Neural progenitor cell (in vitro differentiated cells): ENCODE measurements at regions not wholly inside any gene's neighbourhood (a gene's known extent, or its start where the extent isn't known, plus 50 kb on each side); places are given as distances from the start of the nearest gene placed in this dataset.

ENCODE experiments used
- DNase-seq: peaks from one replicate; pipeline ENCODE4 v3.0.0-alpha.2; 2016; ENCODE audit warnings: low spot score
- H2AFZ ChIP-seq: fragments of 200-600 bp; sonication (generic); replicated peaks from 2 replicates; pipeline ENCODE4 v1.6.1; 2016; ENCODE audit warnings: antibody characterized with exemption
- H3F3A ChIP-seq: fragments of 200-600 bp; sonication (generic); 2 replicates; pipeline ENCODE4 v1.6.1; 2016; ENCODE audit warnings: antibody characterized with exemption, low read depth
- H3K27ac ChIP-seq: fragments of 200-600 bp; sonication (generic); 2 replicates; pipeline ENCODE4 v1.5.1; 2016; ENCODE audit warnings: mild to moderate bottlenecking
- H3K27me3 ChIP-seq: fragments of 200-600 bp; sonication (generic); 2 replicates; pipeline ENCODE4 v1.6.1; 2016; ENCODE audit warnings: mild to moderate bottlenecking, moderate library complexity
- H3K36me3 ChIP-seq: fragments of 200-600 bp; sonication (generic); 2 replicates; pipeline ENCODE4 v1.5.1; 2016
- H3K4me1 ChIP-seq: fragments of 200-600 bp; sonication (generic); 2 replicates; pipeline ENCODE4 v1.6.1; 2016; ENCODE audit warnings: mixed run types
- H3K4me2 ChIP-seq: fragments of 200-600 bp; sonication (generic); 2 replicates; pipeline ENCODE4 v1.6.1; 2016
- H3K4me3 ChIP-seq: fragments of 200-600 bp; sonication (generic); 2 replicates; pipeline ENCODE4 v1.5.1; 2016
- H3K79me2 ChIP-seq: fragments of 200-600 bp; sonication (generic); 2 replicates; pipeline ENCODE4 v1.6.1; 2016; ENCODE audit warnings: low read depth
- H3K9ac ChIP-seq: fragments of 200-600 bp; sonication (generic); 2 replicates; pipeline ENCODE4 v1.6.1; 2016
- H3K9me3 ChIP-seq: fragments of 200-600 bp; sonication (generic); 2 replicates; pipeline ENCODE4 v1.5.1; 2016; ENCODE audit warnings: low read depth
- H4K20me1 ChIP-seq: fragments of 200-600 bp; sonication (generic); 2 replicates; pipeline ENCODE4 v1.6.1; 2016; ENCODE audit warnings: low read depth
- H3K27ac Mint-ChIP-seq: 3 replicates; pipeline ENCODE4 v1.8.0; 2021; ENCODE audit warnings: mixed read lengths
- H3K27me3 Mint-ChIP-seq: 2 replicates; pipeline ENCODE4 v1.8.0; 2022; ENCODE audit warnings: low read depth, mild to moderate bottlenecking, inconsistent platforms, moderate library complexity, mixed read lengths; ENCODE audit not compliant: insufficient read depth
- H3K36me3 Mint-ChIP-seq: 3 replicates; pipeline ENCODE4 v1.8.0; 2021; ENCODE audit warnings: mixed read lengths
- H3K4me1 Mint-ChIP-seq: 3 replicates; pipeline ENCODE4 v1.8.0; 2021; ENCODE audit warnings: mixed read lengths
- H3K4me3 Mint-ChIP-seq: 3 replicates; pipeline ENCODE4 v1.8.0; 2021; ENCODE audit warnings: mild to moderate bottlenecking, moderate library complexity, mixed read lengths
- H3K9me3 Mint-ChIP-seq: 3 replicates; pipeline ENCODE4 v1.8.0; 2020; ENCODE audit warnings: mixed read lengths
- EZH2 ChIP-seq: fragments of 200-600 bp; sonication (generic); IDR thresholded peaks from 2 replicates; pipeline ENCODE4 v1.6.1; 2017; ENCODE audit warnings: antibody characterized with exemption, mild to moderate bottlenecking, moderate library complexity
- EZH2phosphoT487 ChIP-seq: fragments of 200-600 bp; sonication (generic); IDR thresholded peaks from 2 replicates; pipeline ENCODE4 v1.6.1; 2017; ENCODE audit warnings: antibody characterized with exemption
- TF ChIP-seq, protein P1 (sequence below): fragments of 200-600 bp; sonication (generic); IDR thresholded peaks from 2 replicates; pipeline ENCODE4 v1.5.1; 2017; ENCODE audit warnings: antibody characterized with exemption, mild to moderate bottlenecking

DNA sequence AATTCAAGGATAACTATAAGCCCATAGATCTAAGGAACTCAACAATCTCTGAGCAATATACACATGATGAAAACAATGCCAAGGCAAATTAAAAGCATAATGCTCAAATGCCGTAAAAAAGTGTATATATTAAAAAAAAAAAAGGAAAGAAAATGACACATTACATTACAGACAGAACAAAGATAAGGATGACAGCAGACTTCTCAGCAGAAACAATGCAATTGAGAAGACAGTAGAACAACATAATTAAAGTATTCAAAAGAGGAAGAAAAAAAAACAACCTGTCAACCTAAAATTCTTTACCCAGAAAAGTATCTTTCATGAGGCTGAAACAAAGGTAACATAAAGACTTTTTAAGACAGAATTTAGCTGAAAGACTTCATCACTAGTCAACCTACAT is 591.7 kb downstream of the ZNF608 start:
- no peaks in the 10 kb centered on the region for H3K27me3 ChIP-seq
- peaks cover 6% of the 10 kb centered on the region for H3K36me3 Mint-ChIP-seq
- H3K27ac ChIP-seq = no peak overlapping the region
- H3K9me3 Mint-ChIP-seq = peaks cover 55% of the 10 kb centered on the region
- no peak overlapping the region for H3K27ac Mint-ChIP-seq
- H3K4me2 ChIP-seq = no peak overlapping the region
- no peaks in the 10 kb centered on the region for H3K4me1 ChIP-seq
- H3K9ac ChIP-seq = no peak overlapping the region
- H3K27me3 Mint-ChIP-seq = no peaks in the 10 kb centered on the region
- H3K36me3 ChIP-seq = no peaks in the 10 kb centered on the region
- H3K4me3 Mint-ChIP-seq = no peak overlapping the region
- no peaks in the 10 kb centered on the region for H3F3A ChIP-seq
- no peak overlapping the region for H2AFZ ChIP-seq
- peaks cover 9% of the 10 kb centered on the region for H3K9me3 ChIP-seq
- H3K4me1 Mint-ChIP-seq = no peaks in the 10 kb centered on the region
- H3K4me3 ChIP-seq = no peak overlapping the region
- H4K20me1 ChIP-seq = no peaks in the 10 kb centered on the region
- H3K79me2 ChIP-seq = no peaks in the 10 kb centered on the region
- TF ChIP-seq EZH2 (no peak), EZH2phosphoT487 (no peak)
- TF ChIP-seq, protein P1, sequence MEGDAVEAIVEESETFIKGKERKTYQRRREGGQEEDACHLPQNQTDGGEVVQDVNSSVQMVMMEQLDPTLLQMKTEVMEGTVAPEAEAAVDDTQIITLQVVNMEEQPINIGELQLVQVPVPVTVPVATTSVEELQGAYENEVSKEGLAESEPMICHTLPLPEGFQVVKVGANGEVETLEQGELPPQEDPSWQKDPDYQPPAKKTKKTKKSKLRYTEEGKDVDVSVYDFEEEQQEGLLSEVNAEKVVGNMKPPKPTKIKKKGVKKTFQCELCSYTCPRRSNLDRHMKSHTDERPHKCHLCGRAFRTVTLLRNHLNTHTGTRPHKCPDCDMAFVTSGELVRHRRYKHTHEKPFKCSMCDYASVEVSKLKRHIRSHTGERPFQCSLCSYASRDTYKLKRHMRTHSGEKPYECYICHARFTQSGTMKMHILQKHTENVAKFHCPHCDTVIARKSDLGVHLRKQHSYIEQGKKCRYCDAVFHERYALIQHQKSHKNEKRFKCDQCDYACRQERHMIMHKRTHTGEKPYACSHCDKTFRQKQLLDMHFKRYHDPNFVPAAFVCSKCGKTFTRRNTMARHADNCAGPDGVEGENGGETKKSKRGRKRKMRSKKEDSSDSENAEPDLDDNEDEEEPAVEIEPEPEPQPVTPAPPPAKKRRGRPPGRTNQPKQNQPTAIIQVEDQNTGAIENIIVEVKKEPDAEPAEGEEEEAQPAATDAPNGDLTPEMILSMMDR = no peak
- DNase-seq = no peak

DNA sequence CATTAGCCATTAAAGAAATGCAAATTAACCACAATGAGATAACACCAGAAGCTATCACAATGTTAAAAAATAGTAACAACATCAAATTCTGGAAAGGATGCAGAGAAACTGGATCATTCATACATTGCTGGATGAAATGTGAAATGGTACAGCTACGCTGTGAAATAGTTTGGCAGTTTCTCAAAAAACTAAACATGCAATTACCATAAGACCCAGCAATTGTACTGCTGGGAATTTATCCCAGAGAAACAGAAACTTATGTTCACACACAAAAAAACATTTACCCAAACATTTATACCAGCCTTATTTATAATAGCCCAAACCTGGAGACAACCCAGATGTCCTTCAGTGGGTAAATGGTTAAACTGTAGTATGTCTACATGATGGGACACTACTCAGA is 592.9 kb downstream of the ZNF608 start:
- H3F3A ChIP-seq = no peaks in the 10 kb centered on the region
- no peak overlapping the region for H2AFZ ChIP-seq
- H3K27ac ChIP-seq = no peak overlapping the region
- H3K9ac ChIP-seq = no peak overlapping the region
- no peak for DNase-seq
- no peak overlapping the region for H3K27ac Mint-ChIP-seq
- no peaks in the 10 kb centered on the region for H3K27me3 Mint-ChIP-seq
- H3K4me2 ChIP-seq = no peak overlapping the region
- H3K4me1 Mint-ChIP-seq = no peaks in the 10 kb centered on the region
- no peak overlapping the region for H3K4me3 Mint-ChIP-seq
- H3K4me1 ChIP-seq = no peaks in the 10 kb centered on the region
- peaks cover 9% of the 10 kb centered on the region for H3K9me3 ChIP-seq
- no peaks in the 10 kb centered on the region for H3K79me2 ChIP-seq
- H3K27me3 ChIP-seq = no peaks in the 10 kb centered on the region
- no peaks in the 10 kb centered on the region for H3K36me3 ChIP-seq
- peaks cover 6% of the 10 kb centered on the region for H3K36me3 Mint-ChIP-seq
- TF ChIP-seq EZH2 = no peak
- TF ChIP-seq, protein P1 = no peak
- no peak for TF ChIP-seq EZH2phosphoT487
- H4K20me1 ChIP-seq = no peaks in the 10 kb centered on the region
- H3K9me3 Mint-ChIP-seq = peaks cover 62% of the 10 kb centered on the region
- no peak overlapping the region for H3K4me3 ChIP-seq

DNA sequence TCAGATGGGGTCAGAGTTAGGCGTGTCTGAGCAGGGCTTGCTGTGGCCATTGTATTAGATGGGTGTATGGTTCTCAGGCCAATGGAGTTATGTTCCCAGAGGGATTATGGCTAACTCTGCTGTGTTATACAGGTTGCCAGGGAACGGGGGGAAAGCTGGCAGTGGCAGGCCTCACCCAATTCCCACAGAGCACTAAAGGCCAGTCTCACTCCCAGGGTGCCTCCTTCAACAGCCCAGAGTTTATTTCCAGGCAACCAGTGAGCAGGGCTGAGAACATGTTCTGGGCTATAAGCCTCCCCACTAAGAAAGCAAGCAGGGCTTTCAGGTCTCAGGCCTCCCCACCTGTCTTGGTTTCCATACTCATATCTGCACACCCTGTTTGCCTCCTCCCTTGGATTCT is 597.9 kb downstream of the ZNF608 start:
- TF ChIP-seq EZH2 (no peak), EZH2phosphoT487 (no peak)
- TF ChIP-seq, protein P1 = no peak
- no peak overlapping the region for H3K4me3 ChIP-seq
- H3K4me3 Mint-ChIP-seq = no peak overlapping the region
- peaks cover 3% of the 10 kb centered on the region for H3K36me3 Mint-ChIP-seq
- H4K20me1 ChIP-seq = no peaks in the 10 kb centered on the region
- H3K27me3 ChIP-seq = no peaks in the 10 kb centered on the region
- H3K9ac ChIP-seq = no peak overlapping the region
- peaks cover 7% of the 10 kb centered on the region for H3K4me1 ChIP-seq
- no peak overlapping the region for H3K27ac Mint-ChIP-seq
- H3K27me3 Mint-ChIP-seq = peaks cover 2% of the 10 kb centered on the region
- H3F3A ChIP-seq = no peaks in the 10 kb centered on the region
- no peak overlapping the region for H3K27ac ChIP-seq
- no peaks in the 10 kb centered on the region for H3K9me3 ChIP-seq
- no peaks in the 10 kb centered on the region for H3K36me3 ChIP-seq
- H3K4me2 ChIP-seq = no peak overlapping the region
- no peaks in the 10 kb centered on the region for H3K79me2 ChIP-seq
- H3K4me1 Mint-ChIP-seq = no peaks in the 10 kb centered on the region
- peaks cover 46% of the 10 kb centered on the region for H3K9me3 Mint-ChIP-seq
- H2AFZ ChIP-seq = no peak overlapping the region
- DNase-seq = no peak

DNA sequence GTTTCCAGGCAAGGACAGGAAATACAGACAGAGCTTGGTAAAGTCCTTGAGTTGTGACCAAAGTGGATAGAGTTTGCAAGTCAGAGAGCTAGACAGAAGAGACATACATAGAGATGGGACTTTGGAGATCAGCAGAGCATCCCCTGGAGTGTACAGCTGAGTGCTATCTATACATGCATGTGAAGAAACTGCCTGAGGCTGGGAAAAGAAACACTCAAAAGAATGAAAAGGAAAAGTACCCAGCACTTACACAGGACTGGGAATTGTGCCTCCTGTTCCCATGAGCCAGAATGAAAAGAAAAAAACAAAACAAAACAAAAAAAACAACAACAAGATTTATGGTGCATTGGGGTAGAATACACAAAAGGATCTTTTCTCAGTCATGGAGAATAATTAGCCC is 606.4 kb downstream of the ZNF608 start:
- Histone ChIP-seq H3K27me3 (no peaks in the 10 kb centered on the region), H3K36me3 (no peaks in the 10 kb centered on the region), H3F3A (no peaks in the 10 kb centered on the region), H3K9me3 (no peaks in the 10 kb centered on the region), H4K20me1 (no peaks in the 10 kb centered on the region), H3K4me1 (no peaks in the 10 kb centered on the region), H3K4me2 (no peak overlapping the region), H2AFZ (no peak overlapping the region), H3K27ac (no peak overlapping the region), H3K4me3 (no peak overlapping the region), H3K79me2 (no peaks in the 10 kb centered on the region), H3K9ac (no peak overlapping the region)
- TF ChIP-seq, protein P1 = no peak
- TF ChIP-seq EZH2 (no peak), EZH2phosphoT487 (no peak)
- Mint-ChIP-seq H3K27me3 (no peaks in the 10 kb centered on the region), H3K9me3 (peaks cover 20% of the 10 kb centered on the region), H3K36me3 (peaks cover 2% of the 10 kb centered on the region), H3K4me1 (no peaks in the 10 kb centered on the region), H3K4me3 (no peak overlapping the region), H3K27ac (no peak overlapping the region)
- no peak for DNase-seq
